HG02981 (cell line): ENCODE measurements at regions not wholly inside any gene's neighbourhood (a gene's known extent, or its start where the extent isn't known, plus 50 kb on each side); places are given as distances from the start of the nearest gene placed in this dataset.
A peak's percentile ranks its signal among the peaks of the same experiment; 100 is the strongest.
"Not testable (repeated sequence)": the region's sequence is repeated elsewhere in the genome, so short reads cannot be mapped to it uniquely, and the experiment has no call there.

Source experiments
- ATAC-seq: cut with Tn5 transposase; IDR thresholded peaks from one replicate; pipeline ENCODE4 v1.9.1; 2021; ENCODE audit warnings: mild to moderate bottlenecking, moderate library complexity; ENCODE audit not compliant: unreplicated experiment

GRCh38 chr9:104980039-104980654 lies 52.2 kb upstream of the ABCA1 start:
- no peak for ATAC-seq

GRCh38 chr9:104981543-104982129 lies 53.7 kb upstream of the ABCA1 start:
- no peak for ATAC-seq

- no peak for ATAC-seq
Observed at GRCh38 chr9:104982543-104982942, 54.6 kb upstream of the ABCA1 start.

- no peak for ATAC-seq
Observed at GRCh38 chr9:104983491-104983890, 55.5 kb upstream of the ABCA1 start.

- no peak for ATAC-seq
Observed at GRCh38 chr9:104984121-104984520, 56.2 kb upstream of the ABCA1 start.

- ATAC-seq: no peak
Observed at GRCh38 chr9:104984542-104984941, 56.6 kb upstream of the ABCA1 start.

- no peak for ATAC-seq
Observed at GRCh38 chr9:104984948-104985347, 57.0 kb upstream of the ABCA1 start.

GRCh38 chr9:104986096-104986495 lies 58.1 kb upstream of the ABCA1 start:
- no peak for ATAC-seq

- no peak for ATAC-seq
Observed at GRCh38 chr9:104987743-104988142, 59.8 kb upstream of the ABCA1 start.

GRCh38 chr9:104988539-104988938 lies 60.6 kb upstream of the ABCA1 start:
- ATAC-seq: no peak

- peak; percentile 87 for ATAC-seq
Observed at GRCh38 chr9:104991144-104991953, 63.4 kb upstream of the ABCA1 start.

- no peak for ATAC-seq
Observed at GRCh38 chr9:104992659-104993058, 64.7 kb upstream of the ABCA1 start.

GRCh38 chr9:104993291-104993963 lies 65.5 kb upstream of the ABCA1 start:
- ATAC-seq: no peak

GRCh38 chr9:104997536-104997935 lies 69.6 kb upstream of the ABCA1 start:
- no peak for ATAC-seq

- ATAC-seq: no peak
Observed at GRCh38 chr9:104999136-104999535, 71.2 kb upstream of the ABCA1 start.

GRCh38 chr9:105000529-105000928 lies 72.6 kb upstream of the ABCA1 start:
- not testable (repeated sequence) for ATAC-seq

GRCh38 chr9:105004466-105005090 lies 76.6 kb upstream of the ABCA1 start:
- ATAC-seq: no peak

GRCh38 chr9:105005186-105005585 lies 77.2 kb upstream of the ABCA1 start:
- ATAC-seq: no peak

GRCh38 chr9:105006514-105006913 lies 78.6 kb upstream of the ABCA1 start:
- no peak for ATAC-seq

GRCh38 chr9:105007143-105007542 lies 79.2 kb upstream of the ABCA1 start:
- ATAC-seq: no peak

- not testable (repeated sequence) for ATAC-seq
Observed at GRCh38 chr9:105010089-105010488, 82.1 kb upstream of the ABCA1 start.
